Psoas muscle (tissue), 7 donors: ENCODE measurements at regions not wholly inside any gene's neighbourhood (a gene's known extent, or its start where the extent isn't known, plus 50 kb on each side); places are given as distances from the start of the nearest gene placed in this dataset.

Experiments
- ATAC-seq, 4 donors: fragments of 200-7000 bp; cut with Tn5 transposase; one replicate each; pipeline ENCODE4 v1.9.1; 2020; ENCODE audit warnings: moderate library complexity in 3 of 4, mild to moderate bottlenecking in 2 of 4
- DNase-seq, 2 donors: peaks; one replicate each; pipeline ENCODE4 v3.0.0-alpha.2; 2020
- H3K27ac ChIP-seq: fragments of 200-600 bp; one replicate; pipeline ENCODE4 v1.8.0; 2022
- H3K27me3 ChIP-seq, 3 donors: fragments of 200-600 bp in 1 of 3; one replicate each; pipeline versions ENCODE4 v1.6.1 to v1.8.0; 2013 to 2022; ENCODE audit warnings: low read length in 2 of 3, mild to moderate bottlenecking in 2 of 3, moderate library complexity in 1 of 3; ENCODE audit not compliant: insufficient read depth in 3 of 3
- H3K36me3 ChIP-seq, 2 donors: fragments of 200-600 bp in 1 of 2; one replicate each; pipeline versions ENCODE4 v1.6.1 to v1.8.0; 2013 to 2022; ENCODE audit warnings: low read depth in 1 of 2, mild to moderate bottlenecking in 1 of 2, moderate library complexity in 1 of 2; ENCODE audit not compliant: insufficient read depth in 1 of 2
- H3K4me1 ChIP-seq: fragments of 200-600 bp; one replicate; pipeline ENCODE4 v1.8.0; 2022
- H3K4me3 ChIP-seq: fragments of 200-600 bp; one replicate; pipeline ENCODE4 v1.8.0; 2022; ENCODE audit warnings: mild to moderate bottlenecking
- H3K9me3 ChIP-seq: fragments of 200-600 bp; one replicate; pipeline ENCODE4 v1.8.0; 2022
- CTCF ChIP-seq: fragments of 200-600 bp; IDR thresholded peaks from one replicate; pipeline ENCODE4 v1.8.0; 2022; ENCODE audit warnings: antibody characterized with exemption
- WGBS, 3 donors: extraction: QIAGEN DNeasy Blood & Tissue Kit; methylation state at CpG; one replicate each; pipeline versions ENCODE4 v1.1.6 to v1.1.7; 2013; 5-methylcytosine and 5-hydroxymethylcytosine counted together
- intact Hi-C, 2 donors: fragments of 100-400 bp; cut with DNase I; formaldehyde crosslinking; loops; one replicate each; pipeline versions ENCODE4 v1.11.0 to v1.14.2; 2022
- donor health status: healthy with polysubstance abuse.
- donor health status: DM: no; HTN: no; CAD: no; lungs with moderate emphysema.
- donor health status: Bipolar disorder and iron deficiency.
- donor health status: healthy.
- donor health status: DM: yes; HTN: yes; CAD: no.
- donor health status: DM: no; HTN: no; CAD: no.
- donor health status: DM: yes; HTN: yes; CAD: no.

DNA sequence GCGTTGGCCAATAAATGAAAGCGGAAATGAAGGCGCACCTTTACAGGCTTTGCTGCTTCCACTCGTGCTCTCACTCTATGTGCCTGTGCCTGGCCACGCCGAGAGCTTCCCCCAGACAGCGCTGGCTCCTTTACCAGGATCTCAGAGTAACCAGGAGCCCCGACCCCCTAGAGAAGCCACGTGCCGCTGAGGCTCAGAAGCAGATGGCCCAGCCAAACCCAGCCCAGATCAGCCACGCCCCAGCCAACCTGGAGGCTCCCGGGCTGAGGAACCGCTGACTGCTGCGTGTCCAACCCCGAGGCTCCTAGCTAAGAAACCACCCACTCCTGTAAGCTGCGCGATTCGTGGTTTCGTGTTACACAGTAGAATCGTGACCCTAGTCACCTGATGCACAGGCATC, 199.3 kb downstream of the NCK2 start:
- Histone ChIP-seq H3K27ac (no peak overlapping the region), H3K4me3 (no peak overlapping the region), H3K27me3 (no peaks in the 10 kb centered on the region), H3K9me3 (no peaks in the 10 kb centered on the region), H3K36me3 (no peaks in the 10 kb centered on the region), H3K4me1 (no peaks in the 10 kb centered on the region)
- WGBS, 3 donors: 93 to 95% (median 93%) methylated on average over 20 of the region's 20 CpGs
- intact Hi-C loops: no loop called here
- DNase-seq (no peak), ATAC-seq (no peak)
- TF ChIP-seq CTCF: no peak
